Stimulated activated CD4-positive, alpha-beta T cell treated with anti-CD3 and anti-CD28 coated beads, Interleukin-2, amount 100 ng/mL, for 24 hours (primary cell): ENCODE measurements at regions not wholly inside any gene's neighbourhood (a gene's known extent, or its start where the extent isn't known, plus 50 kb on each side); places are given as distances from the start of the nearest gene placed in this dataset.
A peak's percentile ranks its signal among the peaks of the same experiment; 100 is the strongest.
"Not testable (repeated sequence)": the region's sequence is repeated elsewhere in the genome, so short reads cannot be mapped to it uniquely, and the experiment has no call there.

Source experiments
- DNase-seq, 2 donors: peaks; one replicate each; pipeline ENCODE4 v3.0.0-alpha.2; 2020

DNA sequence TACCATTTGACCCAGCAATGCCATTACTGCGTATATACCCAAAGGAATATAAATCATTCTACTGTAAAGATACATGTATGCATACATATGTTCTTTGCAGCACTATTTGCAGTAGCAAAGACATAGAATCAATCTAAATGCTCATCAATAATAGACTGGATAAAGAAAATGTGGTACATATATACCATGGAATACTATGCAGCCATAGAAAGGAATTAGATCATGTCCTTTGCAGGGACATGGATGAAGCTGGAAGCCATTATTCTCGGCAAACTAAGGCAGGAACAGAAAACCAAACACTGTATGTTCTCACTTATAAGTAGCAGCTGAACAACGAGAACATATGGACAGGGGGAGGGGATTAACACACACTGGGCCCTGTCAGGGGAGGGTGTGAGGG is 54.8 kb upstream of the ZNF30 start:
- DNase-seq = not testable (repeated sequence)

DNA sequence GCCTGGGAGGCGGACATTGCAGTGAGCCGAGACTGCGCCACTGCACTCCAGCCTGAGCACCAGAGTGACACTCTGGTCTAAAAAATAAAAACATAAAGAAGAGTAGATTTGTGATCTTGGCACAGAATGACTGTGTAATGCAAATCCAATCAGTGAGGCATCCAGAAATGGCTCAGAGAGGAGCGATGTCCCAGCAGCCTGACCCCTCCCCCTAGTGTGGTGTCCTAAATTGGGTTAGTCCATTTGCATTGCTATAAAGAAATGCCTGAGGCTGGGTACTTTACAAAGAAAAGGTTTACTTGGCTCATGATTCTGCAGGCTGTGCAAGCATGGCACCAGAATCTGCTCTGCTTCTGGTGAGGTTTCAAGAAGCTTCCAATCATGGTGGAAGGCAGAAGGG is 59.1 kb upstream of the ZNF30 start:
- no peak for DNase-seq

- DNase-seq = not testable (repeated sequence)
These were observed 61.5 kb upstream of the ZNF30 start for GRCh38 chr19:34865225-34865624.

DNA sequence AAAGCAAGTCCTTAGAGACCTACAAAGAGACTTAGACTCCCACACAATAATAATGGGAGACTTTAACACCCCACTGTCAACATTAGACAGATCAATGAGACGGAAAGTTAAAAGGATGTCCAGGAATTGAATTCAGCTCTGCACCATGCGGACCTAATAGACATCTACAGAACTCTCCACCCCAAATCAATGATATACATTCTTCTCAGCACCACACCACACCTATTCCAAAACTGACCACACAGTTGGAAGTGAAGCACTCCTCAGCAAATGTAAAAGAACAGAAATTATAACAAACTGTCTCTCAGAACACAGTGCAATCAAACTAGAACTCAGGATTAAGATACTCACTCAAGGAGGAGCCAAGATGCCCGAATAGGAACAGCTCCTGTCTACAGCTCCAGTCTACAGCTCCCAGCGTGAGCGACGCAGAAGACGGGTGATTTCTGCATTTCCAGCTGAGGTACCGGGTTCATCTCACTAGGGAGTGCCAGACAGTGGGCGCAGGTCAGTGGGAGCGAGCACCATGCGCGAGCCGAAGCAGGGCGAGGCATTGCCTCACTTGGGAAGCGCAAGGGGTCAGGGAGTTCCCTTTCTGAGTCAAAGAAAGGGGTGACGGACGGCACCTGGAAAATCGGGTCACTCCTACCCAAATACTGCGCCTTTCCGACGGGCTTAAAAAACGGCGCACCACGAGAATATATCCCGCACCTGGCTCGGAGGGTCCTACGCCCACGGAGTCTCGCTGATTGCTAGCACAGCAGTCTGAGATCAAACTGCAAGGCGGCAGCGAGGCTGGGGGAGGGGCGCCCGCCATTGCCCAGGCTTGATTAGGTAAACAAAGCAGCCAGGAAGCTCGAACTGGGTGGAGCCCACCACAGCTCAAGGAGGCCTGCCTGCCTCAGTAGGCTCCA is 66.6 kb upstream of the ZNF30 start:
- not testable (repeated sequence) for DNase-seq

- not testable (repeated sequence) for DNase-seq
These were observed 67.4 kb upstream of the ZNF30 start for GRCh38 chr19:34859325-34859724.

- no peak for DNase-seq
These were observed 70.7 kb upstream of the ZNF30 start for GRCh38 chr19:34856052-34856451.

DNA sequence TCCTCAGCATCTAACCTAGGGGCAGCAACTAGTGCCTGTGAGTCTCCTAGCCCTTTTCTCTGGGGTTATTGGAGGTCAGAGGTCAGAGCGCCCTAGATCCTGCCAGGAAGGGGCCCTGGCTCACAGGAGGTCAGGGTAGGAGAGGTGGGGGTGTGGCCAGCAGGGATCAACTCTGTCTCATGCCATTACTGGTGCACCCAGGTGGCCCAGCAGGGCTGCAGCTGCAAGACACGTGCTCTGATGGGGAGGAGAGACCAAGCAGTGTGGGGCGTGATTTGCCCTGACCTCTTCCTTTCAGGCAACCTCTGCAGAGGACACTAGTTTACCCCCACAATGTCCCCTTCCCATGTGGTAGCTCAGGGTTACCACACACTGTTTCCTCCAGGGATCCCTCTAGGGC is 73.3 kb upstream of the ZNF30 start:
- DNase-seq = no peak

- no peak for DNase-seq
These were observed 74.0 kb upstream of the ZNF30 start for GRCh38 chr19:34852669-34853068.

DNA sequence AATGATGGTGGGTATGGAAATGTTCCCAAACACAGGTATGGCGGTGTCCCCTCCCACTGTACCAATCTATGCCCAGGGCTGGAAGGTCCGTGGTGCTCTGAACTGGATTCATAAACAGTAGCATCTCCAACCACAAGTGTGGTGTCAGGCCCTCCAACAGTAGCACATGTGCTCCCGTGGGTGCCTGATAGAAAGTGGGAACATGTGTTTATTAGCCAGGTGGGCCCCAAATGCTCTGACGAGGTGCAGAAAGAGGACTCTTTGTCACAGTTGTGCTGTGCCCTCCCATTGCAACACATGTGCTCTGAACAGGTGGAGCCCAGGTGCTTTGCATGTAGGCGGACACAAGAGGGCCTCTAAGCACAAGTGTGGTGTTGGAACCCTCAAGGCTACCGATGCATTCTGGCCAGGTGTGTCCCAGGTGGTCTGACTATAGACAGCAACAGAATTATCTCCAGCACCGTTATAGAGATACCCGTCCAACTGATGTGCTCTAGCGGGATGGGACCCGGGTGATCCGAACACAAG is 75.4 kb upstream of the ZNF30 start:
- DNase-seq = no peak

- DNase-seq = no peak
These were observed 74.4 kb upstream of the ZNF599 start for GRCh38 chr19:34847393-34847792.

- no peak for DNase-seq
These were observed 71.3 kb upstream of the ZNF599 start for GRCh38 chr19:34844277-34844676.

- no peak for DNase-seq
These were observed 68.8 kb upstream of the ZNF599 start for GRCh38 chr19:34841780-34842179.

DNA sequence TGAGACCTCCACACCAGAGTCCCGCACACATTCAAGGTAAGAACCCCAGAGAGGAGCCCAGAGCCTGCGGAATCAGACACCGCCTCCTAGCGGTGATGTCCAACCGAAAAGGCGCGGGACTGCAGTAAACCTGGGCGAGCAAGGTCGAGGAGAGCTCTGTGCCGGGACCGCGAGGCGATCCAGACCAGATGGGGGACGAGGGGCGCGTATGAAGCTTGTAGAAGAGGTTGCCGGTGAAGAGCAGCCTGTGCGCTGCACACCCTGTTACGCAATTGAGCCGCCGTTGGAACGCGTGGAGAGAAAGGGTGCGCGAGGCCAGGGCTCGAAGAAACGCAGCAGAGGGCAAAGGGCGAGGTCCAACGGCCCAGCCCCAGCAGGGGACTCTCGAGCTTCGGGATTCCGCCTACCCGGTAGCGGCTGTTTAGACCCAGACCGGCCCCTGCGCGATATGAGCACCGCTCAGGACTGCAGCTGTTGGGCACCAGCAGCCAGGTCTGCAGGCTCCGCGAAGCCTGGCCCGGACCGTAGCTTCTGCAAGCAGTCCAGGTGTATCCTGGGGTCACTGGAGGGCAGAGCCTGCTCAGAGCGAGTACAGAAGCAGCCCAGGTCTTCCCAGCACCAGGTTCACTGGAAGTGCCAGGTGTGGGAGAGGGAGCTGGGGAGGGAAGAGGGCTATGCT is 65.9 kb upstream of the ZNF599 start:
- DNase-seq = peak; percentile 23 to 57

DNA sequence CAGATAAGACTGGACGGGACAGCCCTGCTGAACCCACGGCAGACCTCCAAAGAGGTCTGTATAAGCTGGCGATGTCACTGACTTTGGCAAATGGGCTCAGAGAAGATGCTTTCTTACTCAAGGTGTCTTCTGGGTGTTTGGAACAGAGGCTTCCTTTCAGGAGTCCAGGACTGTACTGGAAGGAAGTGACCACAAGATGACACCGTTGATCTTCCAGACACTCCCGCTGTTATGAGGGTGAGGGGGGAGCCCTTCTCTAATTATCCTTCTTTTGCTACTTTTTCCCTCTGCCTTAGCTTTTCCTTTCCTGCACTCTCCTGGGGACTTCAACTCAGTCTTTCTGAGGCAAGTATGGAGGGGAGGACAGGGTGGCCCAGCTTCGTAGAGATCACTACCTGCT is 65.2 kb upstream of the ZNF599 start:
- no peak for DNase-seq

- DNase-seq = no peak
These were observed 64.2 kb upstream of the ZNF599 start for GRCh38 chr19:34837262-34837661.

DNA sequence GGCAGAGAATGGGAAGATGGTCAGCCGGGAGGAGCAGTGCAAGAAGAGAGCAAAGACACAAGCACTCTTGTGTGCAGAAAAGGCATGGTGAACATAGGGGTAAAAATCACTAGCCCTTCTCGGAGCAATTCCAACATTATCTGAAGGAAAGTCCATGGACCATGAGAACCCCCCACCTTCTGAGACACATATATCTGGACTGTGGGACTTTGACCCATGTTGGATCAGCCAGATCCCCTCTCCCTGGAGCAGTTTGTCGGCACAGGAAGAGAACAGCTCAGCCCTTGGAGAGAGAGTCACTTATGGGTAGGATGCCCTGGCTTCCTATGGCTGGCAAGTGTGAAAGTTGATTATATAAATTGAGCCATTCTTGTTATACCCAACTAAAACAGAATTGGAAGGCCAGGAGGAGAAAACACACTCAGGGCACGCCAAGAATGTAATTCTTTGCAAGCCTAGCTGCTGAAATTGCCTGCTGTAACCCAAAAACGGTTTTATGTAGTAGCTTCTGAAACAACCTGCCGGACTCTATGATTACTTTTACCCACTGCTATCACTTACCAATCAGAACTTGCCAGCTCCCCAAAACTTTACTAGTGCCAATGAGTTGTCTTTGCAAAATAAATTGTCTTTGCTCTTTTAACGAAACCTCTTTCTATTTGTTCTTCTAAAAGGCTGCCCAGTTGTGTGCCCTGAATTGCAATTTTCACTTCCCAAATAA is 62.8 kb upstream of the ZNF599 start:
- DNase-seq = no peak

DNA sequence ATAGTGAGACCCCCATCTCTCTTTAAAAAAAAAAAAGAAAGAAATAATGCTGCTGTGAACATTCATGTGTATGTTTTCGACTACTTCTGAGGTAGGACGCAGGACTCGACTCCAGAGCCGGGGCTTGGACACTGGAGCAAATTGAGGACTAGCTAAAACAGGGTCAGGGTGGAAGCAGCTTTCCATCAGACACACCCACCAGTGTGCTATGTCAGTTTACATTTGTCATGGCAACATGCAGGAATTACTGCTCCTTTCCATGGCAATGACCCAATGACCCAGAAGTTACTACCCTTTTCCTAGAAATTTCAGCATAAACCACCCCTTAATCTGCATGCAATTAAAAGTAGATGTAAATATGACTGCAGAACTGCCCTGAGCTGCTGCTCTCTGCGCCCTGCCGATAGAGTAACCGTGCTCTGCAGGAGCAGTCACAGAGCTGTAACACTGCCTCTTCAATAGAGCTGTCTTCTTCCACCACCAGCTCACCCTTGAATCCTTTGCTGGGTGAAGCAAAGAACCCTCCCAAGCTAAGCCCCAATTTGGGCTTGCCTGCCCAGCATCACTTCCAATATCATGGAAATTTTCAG is 61.6 kb upstream of the ZNF599 start:
- no peak for DNase-seq

GRCh38 chr19:34832581-34833112 is 59.6 kb upstream of the ZNF599 start:
- DNase-seq = no peak

- no peak for DNase-seq
These were observed 58.7 kb upstream of the ZNF599 start for GRCh38 chr19:34831714-34832113.

DNA sequence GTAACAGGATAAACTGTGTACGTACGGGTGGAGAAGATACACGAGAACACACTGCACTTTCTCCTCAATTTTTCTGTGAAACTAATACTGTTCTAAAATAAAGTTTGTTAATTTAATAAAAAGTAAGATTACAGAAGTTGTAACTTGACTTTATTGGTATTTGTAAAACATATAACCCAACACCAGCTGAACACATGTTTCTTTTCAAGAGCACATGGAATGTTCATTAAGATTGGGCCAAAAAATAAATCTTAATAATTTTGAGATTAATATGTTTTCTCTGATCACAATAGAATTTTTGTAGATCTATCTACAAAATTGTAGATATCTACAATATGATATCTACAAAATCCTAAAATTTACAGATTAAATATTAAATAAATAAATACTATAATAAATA is 55.1 kb upstream of the ZNF599 start:
- DNase-seq = no peak

GRCh38 chr19:34825212-34825611 is 52.2 kb upstream of the ZNF599 start:
- DNase-seq = no peak

DNA sequence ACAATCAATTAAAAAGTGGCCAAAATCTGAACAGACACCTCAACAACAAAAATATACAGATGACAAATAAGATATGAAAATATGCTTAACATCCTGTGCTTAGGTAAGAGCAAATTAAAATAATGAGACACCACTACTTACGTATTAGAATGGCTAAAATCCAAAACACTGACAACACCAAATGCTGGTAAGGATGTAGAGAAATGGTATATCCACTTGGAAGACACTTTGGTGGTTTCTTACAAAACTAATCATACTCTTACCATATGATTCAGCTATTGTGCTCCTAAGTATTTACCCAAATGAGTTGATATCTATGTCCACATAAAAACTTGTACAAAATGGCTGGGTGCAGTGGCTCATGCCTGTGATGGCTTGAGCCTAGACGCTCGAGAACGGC is 51.7 kb upstream of the ZNF599 start:
- DNase-seq = no peak
